ENCODE measurements at regions not wholly inside any gene's neighbourhood (a gene's known extent, or its start where the extent isn't known, plus 50 kb on each side); places are given as distances from the start of the nearest gene placed in this dataset.

GRCh38 chr1:87757676-87758075 lies 429.0 kb downstream of the LMO4 start:
- TF ChIP-seq EP300 (IDR thresholded peaks at IDR 0.05) = no peak
- TF ChIP-seq CTCF (IDR thresholded peaks at IDR 0.05) = no peak
- TF ChIP-seq POLR2A (IDR thresholded peaks at IDR 0.05) = no peak
- TF ChIP-seq POLR2AphosphoS5 (IDR thresholded peaks at IDR 0.05) = no peak

All from suprapubic skin (tissue), 4 donors.